ENCODE measurements at regions not wholly inside any gene's neighbourhood (a gene's known extent, or its start where the extent isn't known, plus 50 kb on each side); places are given as distances from the start of the nearest gene placed in this dataset.

DNA sequence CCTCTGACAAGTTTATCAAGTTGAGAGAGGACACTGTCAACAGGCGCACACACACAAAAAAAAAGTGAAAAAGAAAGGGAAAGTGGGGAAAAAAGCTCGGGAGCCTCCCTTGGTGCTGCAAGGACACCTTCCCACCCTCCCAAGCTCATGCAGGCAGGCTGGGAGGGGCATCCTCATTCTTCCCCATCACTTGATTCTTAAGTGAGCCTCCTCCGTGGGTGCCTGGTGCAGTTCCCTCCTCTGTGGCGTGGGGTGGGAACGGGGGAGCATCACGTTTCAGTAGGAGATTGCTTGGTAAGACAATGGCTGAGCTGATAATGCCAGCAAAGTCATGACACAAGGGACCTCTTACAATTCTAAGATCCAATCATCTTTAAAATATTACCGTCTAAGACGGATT lies 108.8 kb downstream of the NXPE2 start:
- TF ChIP-seq, protein P1, sequence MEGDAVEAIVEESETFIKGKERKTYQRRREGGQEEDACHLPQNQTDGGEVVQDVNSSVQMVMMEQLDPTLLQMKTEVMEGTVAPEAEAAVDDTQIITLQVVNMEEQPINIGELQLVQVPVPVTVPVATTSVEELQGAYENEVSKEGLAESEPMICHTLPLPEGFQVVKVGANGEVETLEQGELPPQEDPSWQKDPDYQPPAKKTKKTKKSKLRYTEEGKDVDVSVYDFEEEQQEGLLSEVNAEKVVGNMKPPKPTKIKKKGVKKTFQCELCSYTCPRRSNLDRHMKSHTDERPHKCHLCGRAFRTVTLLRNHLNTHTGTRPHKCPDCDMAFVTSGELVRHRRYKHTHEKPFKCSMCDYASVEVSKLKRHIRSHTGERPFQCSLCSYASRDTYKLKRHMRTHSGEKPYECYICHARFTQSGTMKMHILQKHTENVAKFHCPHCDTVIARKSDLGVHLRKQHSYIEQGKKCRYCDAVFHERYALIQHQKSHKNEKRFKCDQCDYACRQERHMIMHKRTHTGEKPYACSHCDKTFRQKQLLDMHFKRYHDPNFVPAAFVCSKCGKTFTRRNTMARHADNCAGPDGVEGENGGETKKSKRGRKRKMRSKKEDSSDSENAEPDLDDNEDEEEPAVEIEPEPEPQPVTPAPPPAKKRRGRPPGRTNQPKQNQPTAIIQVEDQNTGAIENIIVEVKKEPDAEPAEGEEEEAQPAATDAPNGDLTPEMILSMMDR (IDR thresholded peaks at IDR 0.05), result no peak
- no peak for TF ChIP-seq TEAD4 (IDR thresholded peaks at IDR 0.05; ENCODE audit: borderline replicate concordance, insufficient read depth)
- TF ChIP-seq JUND (IDR thresholded peaks at IDR 0.05), result no peak
- TF ChIP-seq, protein P2, sequence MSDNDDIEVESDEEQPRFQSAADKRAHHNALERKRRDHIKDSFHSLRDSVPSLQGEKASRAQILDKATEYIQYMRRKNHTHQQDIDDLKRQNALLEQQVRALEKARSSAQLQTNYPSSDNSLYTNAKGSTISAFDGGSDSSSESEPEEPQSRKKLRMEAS (IDR thresholded peaks at IDR 0.05; ENCODE audit: low read depth), result no peak
- TF ChIP-seq, protein P3, sequence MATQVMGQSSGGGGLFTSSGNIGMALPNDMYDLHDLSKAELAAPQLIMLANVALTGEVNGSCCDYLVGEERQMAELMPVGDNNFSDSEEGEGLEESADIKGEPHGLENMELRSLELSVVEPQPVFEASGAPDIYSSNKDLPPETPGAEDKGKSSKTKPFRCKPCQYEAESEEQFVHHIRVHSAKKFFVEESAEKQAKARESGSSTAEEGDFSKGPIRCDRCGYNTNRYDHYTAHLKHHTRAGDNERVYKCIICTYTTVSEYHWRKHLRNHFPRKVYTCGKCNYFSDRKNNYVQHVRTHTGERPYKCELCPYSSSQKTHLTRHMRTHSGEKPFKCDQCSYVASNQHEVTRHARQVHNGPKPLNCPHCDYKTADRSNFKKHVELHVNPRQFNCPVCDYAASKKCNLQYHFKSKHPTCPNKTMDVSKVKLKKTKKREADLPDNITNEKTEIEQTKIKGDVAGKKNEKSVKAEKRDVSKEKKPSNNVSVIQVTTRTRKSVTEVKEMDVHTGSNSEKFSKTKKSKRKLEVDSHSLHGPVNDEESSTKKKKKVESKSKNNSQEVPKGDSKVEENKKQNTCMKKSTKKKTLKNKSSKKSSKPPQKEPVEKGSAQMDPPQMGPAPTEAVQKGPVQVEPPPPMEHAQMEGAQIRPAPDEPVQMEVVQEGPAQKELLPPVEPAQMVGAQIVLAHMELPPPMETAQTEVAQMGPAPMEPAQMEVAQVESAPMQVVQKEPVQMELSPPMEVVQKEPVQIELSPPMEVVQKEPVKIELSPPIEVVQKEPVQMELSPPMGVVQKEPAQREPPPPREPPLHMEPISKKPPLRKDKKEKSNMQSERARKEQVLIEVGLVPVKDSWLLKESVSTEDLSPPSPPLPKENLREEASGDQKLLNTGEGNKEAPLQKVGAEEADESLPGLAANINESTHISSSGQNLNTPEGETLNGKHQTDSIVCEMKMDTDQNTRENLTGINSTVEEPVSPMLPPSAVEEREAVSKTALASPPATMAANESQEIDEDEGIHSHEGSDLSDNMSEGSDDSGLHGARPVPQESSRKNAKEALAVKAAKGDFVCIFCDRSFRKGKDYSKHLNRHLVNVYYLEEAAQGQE (IDR thresholded peaks at IDR 0.05; ENCODE audit: low read depth, low read length), result no peak
- no peak for TF ChIP-seq TAF1 (IDR thresholded peaks at IDR 0.05; ENCODE audit: borderline replicate concordance, low read depth, low read length)
- TF ChIP-seq EP300 (IDR thresholded peaks at IDR 0.05; ENCODE audit: borderline replicate concordance in 1 of 2, low read depth in 1 of 2, low read length in 1 of 2), result no peak
- TF ChIP-seq, protein P4, sequence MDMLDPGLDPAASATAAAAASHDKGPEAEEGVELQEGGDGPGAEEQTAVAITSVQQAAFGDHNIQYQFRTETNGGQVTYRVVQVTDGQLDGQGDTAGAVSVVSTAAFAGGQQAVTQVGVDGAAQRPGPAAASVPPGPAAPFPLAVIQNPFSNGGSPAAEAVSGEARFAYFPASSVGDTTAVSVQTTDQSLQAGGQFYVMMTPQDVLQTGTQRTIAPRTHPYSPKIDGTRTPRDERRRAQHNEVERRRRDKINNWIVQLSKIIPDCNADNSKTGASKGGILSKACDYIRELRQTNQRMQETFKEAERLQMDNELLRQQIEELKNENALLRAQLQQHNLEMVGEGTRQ (IDR thresholded peaks at IDR 0.05; ENCODE audit: borderline replicate concordance, low read depth, low read length), result no peak
- no peak for TF ChIP-seq NFIC (IDR thresholded peaks at IDR 0.05; ENCODE audit: borderline replicate concordance)
- no peak for TF ChIP-seq FOXM1 (IDR thresholded peaks at IDR 0.05; ENCODE audit: low read depth)
- no peak for TF ChIP-seq RCOR1 (IDR thresholded peaks at IDR 0.05; ENCODE audit: low read length)
- no peak for TF ChIP-seq POLR2AphosphoS5 (IDR thresholded peaks at IDR 0.05; ENCODE audit: low read depth, low read length)
- TF ChIP-seq MEF2A (IDR thresholded peaks at IDR 0.05; ENCODE audit: borderline replicate concordance, low read depth), result no peak
